ENCODE measurements at regions not wholly inside any gene's neighbourhood (a gene's known extent, or its start where the extent isn't known, plus 50 kb on each side); places are given as distances from the start of the nearest gene placed in this dataset.

DNA sequence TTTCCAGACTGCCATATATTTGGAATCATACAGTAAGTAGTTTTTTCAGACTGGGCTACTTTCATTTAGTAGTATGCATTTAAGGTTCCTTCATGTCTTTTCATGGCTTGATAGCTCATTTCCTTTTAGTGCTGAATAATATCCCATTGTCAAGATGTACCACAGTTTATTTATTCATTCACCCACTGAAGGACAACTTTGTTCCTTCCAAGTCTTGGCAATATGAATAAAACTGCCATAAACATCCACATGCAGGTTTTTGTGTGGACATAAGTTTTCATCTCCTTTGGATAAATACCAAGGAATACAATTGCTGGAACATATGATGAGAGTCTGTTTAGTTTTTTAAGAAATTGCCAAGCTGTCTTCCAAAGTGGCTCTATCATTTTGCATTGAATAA, 366.4 kb upstream of the NFIA start:
- no peaks in the 10 kb centered on the region for H3K79me1 ChIP-seq (ENCODE audit: insufficient read depth, low read depth, low read length, poor library complexity, severe bottlenecking)
- no peak overlapping the region for H3K14ac ChIP-seq (ENCODE audit: insufficient read depth, low read length)
- no peaks in the 10 kb centered on the region for H3K36me3 Mint-ChIP-seq (ENCODE audit: insufficient read depth in 1 of 3, low read depth in 3 of 3)
- H4K5ac ChIP-seq (ENCODE audit: insufficient read length, low read depth, low read length) = no peak overlapping the region
- no peaks in the 10 kb centered on the region for H3K23me2 ChIP-seq (ENCODE audit: insufficient read length, low read depth, low read length, poor library complexity, severe bottlenecking)
- H3K9me3 ChIP-seq (ENCODE audit: control insufficient read depth, low read depth, low read length) = no peaks in the 10 kb centered on the region
- no peak overlapping the region for H2AFZ ChIP-seq (ENCODE audit: low read length)
- no peaks in the 10 kb centered on the region; a peak in 2 of 5 replicates for H3K9me3 Mint-ChIP-seq
- no peak overlapping the region for H3K18ac ChIP-seq (ENCODE audit: insufficient read length, low read depth, low read length)
- H3K79me2 ChIP-seq (ENCODE audit: insufficient read depth, low read length) = no peaks in the 10 kb centered on the region
- no peaks in the 10 kb centered on the region for H3K27me3 Mint-ChIP-seq (ENCODE audit: low read depth)
- no peak overlapping the region for H2BK5ac ChIP-seq (ENCODE audit: insufficient read length, low read length)
- H3K4me2 ChIP-seq (ENCODE audit: insufficient read depth, insufficient read length, low read length) = no peak overlapping the region
- no peak overlapping the region for H2BK15ac ChIP-seq (ENCODE audit: low read depth, low read length)
- no peak overlapping the region for H2AK5ac ChIP-seq (ENCODE audit: insufficient read length, low read length)
- H3K4ac ChIP-seq (ENCODE audit: low read depth, low read length) = no peak overlapping the region
- H4K91ac ChIP-seq (ENCODE audit: insufficient read length, low read depth, low read length) = no peak overlapping the region
- no peak overlapping the region for H3K9ac ChIP-seq (ENCODE audit: extremely low read depth, insufficient read length, low read length)
- no peaks in the 10 kb centered on the region for H3K27me3 ChIP-seq (ENCODE audit: insufficient read depth, low read length)
- no peak overlapping the region for H2BK120ac ChIP-seq (ENCODE audit: low read depth, low read length, poor library complexity, severe bottlenecking)
- no peak overlapping the region for H3K23ac ChIP-seq (ENCODE audit: insufficient read length, low read depth, low read length)
- H3K56ac ChIP-seq (ENCODE audit: insufficient read length, low read depth, low read length) = no peak overlapping the region
- no peaks in the 10 kb centered on the region for H3K4me1 Mint-ChIP-seq
- H3K4me3 Mint-ChIP-seq = no peak overlapping the region
- H4K20me1 ChIP-seq (ENCODE audit: control insufficient read depth, insufficient read depth, insufficient read length) = no peaks in the 10 kb centered on the region
- no peak overlapping the region for H3K27ac Mint-ChIP-seq
- DNase-seq = no peak
- H2BK12ac ChIP-seq (ENCODE audit: insufficient read length, low read depth, low read length) = no peak overlapping the region
- H3T11ph ChIP-seq (ENCODE audit: low read length) = no peak overlapping the region
- H2BK20ac ChIP-seq (ENCODE audit: low read depth, low read length, poor library complexity, severe bottlenecking) = no peak overlapping the region
- H4K8ac ChIP-seq (replicated peaks; ENCODE audit: insufficient read length, low read depth, low read length) = no peak overlapping the region
- TF ChIP-seq, protein P1, sequence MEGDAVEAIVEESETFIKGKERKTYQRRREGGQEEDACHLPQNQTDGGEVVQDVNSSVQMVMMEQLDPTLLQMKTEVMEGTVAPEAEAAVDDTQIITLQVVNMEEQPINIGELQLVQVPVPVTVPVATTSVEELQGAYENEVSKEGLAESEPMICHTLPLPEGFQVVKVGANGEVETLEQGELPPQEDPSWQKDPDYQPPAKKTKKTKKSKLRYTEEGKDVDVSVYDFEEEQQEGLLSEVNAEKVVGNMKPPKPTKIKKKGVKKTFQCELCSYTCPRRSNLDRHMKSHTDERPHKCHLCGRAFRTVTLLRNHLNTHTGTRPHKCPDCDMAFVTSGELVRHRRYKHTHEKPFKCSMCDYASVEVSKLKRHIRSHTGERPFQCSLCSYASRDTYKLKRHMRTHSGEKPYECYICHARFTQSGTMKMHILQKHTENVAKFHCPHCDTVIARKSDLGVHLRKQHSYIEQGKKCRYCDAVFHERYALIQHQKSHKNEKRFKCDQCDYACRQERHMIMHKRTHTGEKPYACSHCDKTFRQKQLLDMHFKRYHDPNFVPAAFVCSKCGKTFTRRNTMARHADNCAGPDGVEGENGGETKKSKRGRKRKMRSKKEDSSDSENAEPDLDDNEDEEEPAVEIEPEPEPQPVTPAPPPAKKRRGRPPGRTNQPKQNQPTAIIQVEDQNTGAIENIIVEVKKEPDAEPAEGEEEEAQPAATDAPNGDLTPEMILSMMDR (conservative IDR thresholded peaks at IDR 0.05) = no peak
- no peaks in the 10 kb centered on the region for H3K4me1 ChIP-seq (ENCODE audit: insufficient read depth, low read length)
- no peak overlapping the region for H3K27ac ChIP-seq (ENCODE audit: insufficient read length, low read depth, low read length)
